HG03520 (cell line): ENCODE measurements at regions not wholly inside any gene's neighbourhood (a gene's known extent, or its start where the extent isn't known, plus 50 kb on each side); places are given as distances from the start of the nearest gene placed in this dataset.
"Not testable (repeated sequence)": the region's sequence is repeated elsewhere in the genome, so short reads cannot be mapped to it uniquely, and the experiment has no call there.

ENCODE experiments used
- ATAC-seq: cut with Tn5 transposase; IDR thresholded peaks from one replicate; pipeline ENCODE4 v1.9.1; 2021; ENCODE audit warnings: mild to moderate bottlenecking, moderate library complexity; ENCODE audit not compliant: unreplicated experiment

- no peak for ATAC-seq
Observed at GRCh38 chr7:25580141-25580540, 351.9 kb upstream of the NPVF start.

DNA sequence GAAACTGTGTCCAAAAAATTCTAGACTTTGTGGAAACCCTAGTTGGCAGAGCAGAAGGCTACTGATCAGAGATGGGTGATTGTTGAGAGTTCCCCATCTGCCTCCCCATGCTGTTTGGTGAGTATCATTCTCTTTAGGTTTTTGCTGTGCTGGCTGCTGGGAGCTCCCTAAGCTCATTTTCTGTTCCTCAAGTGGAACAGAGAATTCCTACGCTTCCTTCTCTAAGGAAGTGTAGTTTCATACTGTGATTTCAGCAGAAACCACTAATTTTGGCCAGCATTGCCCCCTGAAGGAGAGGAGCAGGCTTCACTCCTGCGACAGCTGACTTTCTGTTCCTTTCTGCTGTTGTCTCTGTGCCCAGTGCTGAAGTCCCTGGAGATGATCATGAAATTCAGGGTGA, 355.3 kb upstream of the NPVF start:
- no peak for ATAC-seq

DNA sequence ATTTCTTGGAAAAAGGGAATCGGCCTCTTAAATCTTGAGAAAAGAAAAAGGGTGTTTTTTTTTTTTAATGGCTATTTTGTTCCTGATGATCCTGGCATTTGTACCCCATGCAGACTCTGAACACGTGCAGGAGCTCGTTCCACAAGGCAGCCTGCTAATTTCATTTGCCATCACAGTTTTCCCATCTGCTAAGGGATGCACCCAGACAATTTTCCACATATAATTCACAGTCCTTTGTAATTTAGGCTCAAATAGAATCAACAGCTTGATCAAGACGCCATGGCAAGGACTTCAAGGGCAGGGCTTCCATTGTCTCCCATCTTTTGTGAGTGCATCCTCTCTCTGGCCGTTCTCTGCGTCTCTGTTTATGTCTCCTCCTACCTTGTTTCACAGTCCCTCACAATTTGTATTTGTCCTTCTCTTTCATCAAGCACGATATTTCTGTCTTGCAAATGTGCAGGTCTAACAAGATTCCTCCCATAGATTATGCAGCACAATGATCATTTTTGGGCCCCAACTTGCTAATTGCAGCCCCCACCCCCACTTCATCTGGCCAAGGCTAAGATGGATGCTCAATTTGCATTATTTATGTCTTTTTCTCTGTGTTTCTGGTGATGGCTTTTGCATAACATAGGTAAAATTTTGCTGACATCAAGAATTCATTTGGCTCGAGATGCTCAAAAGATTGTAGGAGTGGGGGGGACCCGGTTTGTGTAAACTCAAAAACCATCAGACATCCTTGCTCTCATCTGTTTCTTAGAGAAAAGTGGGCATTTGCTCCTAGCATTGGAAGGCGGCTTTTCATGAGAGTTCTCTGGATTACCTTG, 356.0 kb upstream of the NPVF start:
- no peak for ATAC-seq

DNA sequence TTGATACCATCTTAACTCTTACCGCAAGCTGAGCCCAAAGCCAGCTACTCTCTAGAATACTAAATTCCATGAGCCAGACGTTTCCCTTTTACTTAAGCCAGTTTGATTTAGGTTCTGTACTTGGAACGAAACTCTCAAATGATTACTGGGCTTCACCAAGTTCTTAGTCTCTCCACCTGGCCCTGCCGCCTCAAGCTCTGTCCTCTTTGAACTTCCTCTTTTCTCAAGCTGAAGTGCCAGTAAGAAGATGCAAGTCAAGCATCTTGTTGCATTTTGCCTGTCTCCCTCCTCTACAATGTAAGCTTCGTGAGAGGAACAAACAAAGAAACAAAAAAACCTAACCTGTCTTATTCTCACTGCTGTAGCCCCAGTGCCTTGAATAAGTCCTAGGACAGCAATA, 358.2 kb upstream of the NPVF start:
- no peak for ATAC-seq

DNA sequence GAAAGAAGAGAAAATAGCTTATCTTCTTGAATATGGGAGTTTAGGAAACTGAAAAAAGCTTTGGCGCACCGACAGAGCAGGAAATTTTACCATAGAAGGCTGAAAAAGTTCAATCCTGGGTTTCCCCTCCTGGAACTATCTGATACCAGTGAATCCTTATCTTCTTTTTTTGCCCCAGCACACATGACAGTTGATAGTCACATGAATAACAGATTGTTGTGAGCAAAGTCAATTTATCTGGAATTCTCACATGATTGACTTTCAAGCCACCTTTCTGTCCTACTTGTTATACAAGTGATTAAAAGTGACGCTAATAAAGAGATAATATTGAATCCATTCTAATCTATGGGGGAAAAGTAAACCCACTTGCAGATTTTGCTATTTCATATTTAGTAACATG, 365.8 kb upstream of the NPVF start:
- ATAC-seq: no peak

- ATAC-seq: no peak
Observed at GRCh38 chr7:25594728-25595127, 366.4 kb upstream of the NPVF start.

DNA sequence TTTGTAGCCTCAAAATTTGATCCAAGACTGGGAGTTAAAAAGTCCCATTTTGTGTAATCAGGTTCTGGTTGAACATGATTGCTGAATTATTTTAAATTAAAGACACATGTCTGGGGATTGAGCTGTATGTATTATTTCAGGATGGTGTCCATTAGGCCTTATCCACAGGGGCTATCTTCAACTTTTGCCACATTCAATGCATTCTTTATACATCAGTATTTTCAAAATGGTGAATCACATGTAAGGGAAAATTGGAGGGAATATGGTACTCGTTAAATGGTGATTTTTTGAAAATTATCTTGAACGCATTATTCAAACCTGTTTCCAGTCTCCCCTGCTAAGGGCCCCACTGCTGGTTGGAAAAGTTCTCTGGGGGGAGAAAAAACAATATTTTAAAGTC, 367.7 kb upstream of the NPVF start:
- no peak for ATAC-seq

DNA sequence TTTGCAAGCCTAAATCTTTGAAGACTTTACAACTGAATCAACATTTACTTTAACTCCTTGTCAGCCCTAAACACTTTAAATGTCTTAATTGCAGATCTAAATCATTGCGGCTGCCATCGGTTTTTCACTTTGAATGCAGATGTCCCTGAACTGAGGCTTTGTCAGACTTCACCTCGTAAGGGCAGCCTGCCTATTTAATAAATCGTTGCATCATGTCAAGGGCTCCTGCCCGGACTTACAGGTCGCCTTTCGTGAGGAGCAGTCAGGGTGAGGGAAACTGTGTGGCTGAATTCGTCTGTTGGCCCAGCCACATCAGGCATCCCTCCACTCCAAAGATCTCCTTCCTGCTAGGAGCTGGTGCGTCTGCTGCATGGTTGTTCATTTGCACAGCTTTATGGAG, 368.2 kb upstream of the NPVF start:
- no peak for ATAC-seq

GRCh38 chr7:25597946-25598345, 369.7 kb upstream of the NPVF start:
- ATAC-seq: no peak

DNA sequence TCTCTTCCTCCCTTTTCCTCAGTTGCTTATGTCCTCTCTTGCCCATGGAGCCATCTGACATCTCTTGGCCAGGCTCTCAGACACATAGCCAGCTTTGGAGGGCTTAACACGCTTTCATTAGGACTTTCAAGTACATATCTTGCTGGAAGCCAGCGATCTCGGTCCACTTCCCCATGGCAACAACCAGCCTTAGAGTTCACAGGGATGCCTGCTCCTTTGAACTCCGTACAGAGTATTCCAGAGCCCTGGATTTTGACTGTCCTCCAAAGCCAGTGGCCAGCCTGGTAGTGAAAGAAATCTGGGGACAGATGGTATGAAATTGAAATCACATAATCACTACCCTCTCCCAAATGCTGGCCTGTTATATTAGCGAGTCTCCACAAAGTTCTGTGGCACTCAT, 370.5 kb upstream of the NPVF start:
- no peak for ATAC-seq

- ATAC-seq: no peak
Observed at GRCh38 chr7:25600262-25600920, 372.1 kb upstream of the NPVF start.

GRCh38 chr7:25602730-25603426, 374.6 kb upstream of the NPVF start:
- ATAC-seq: not testable (repeated sequence)

- not testable (repeated sequence) for ATAC-seq
Observed at GRCh38 chr7:25603427-25603740, 375.1 kb upstream of the NPVF start.

GRCh38 chr7:25611196-25611595, 382.9 kb upstream of the NPVF start:
- no peak for ATAC-seq

GRCh38 chr7:25613912-25614311, 385.6 kb upstream of the NPVF start:
- ATAC-seq: no peak

GRCh38 chr7:25614415-25614814, 386.1 kb upstream of the NPVF start:
- ATAC-seq: no peak

DNA sequence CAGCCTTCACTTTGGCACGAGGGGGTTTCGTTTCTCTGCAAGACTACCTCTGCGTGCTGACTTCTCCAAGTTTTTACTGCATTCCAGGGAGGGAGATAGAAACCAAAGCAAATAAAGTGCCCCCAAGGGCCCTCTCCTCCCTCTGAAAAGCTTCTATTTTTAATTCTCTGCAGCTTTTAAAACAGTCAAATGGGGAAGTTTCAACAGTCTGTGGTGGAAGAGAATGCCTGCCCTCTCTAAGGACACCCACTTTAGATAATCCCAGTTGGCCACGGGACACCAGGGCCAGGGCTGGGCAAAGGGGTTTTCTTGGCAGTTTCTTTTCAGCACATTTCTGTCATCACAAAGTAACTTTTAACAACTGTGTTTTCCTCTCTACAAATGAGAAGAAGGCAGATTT, 386.7 kb upstream of the NPVF start:
- no peak for ATAC-seq

- no peak for ATAC-seq
Observed at GRCh38 chr7:25615593-25615992, 387.3 kb upstream of the NPVF start.

DNA sequence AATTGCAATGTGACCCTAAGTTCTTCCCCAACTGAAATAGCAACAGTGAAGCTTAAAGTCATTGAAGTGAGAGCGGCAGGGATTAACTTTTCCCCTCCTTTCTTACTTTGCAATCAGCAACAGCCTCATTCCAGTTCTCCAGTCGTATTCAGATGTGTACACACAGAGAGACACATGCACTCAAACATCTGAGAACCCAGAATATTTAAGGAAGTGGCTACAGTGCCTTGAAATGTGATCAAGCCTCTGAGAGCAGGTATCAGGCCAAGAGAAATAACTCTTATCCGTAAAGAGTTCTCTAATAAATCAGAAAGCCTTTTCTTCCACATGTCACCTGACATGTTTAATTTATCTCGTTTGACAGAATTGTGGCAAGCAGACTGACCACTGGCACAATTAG, 388.9 kb upstream of the NPVF start:
- no peak for ATAC-seq

- no peak for ATAC-seq
Observed at GRCh38 chr7:25617673-25618072, 389.4 kb upstream of the NPVF start.

DNA sequence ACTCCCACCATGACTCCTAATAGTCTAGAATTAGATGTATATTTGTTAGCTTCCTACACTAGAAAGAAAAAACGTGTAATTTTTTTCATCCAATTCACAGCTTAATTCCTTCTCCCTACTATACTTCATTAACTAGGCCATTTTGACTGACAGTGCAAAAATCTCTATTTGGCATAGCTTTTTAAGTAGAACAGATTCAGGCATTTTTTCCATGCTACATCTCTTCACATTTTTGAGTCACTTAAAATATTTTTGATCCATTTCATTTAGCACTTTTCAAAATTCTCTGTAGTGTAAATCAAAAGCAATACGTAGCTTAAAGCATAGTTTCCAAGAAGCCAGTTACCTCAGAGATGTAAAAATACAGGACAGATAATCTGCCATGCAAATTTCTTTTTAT, 391.1 kb upstream of the NPVF start:
- no peak for ATAC-seq
